ENCODE measurements at regions not wholly inside any gene's neighbourhood (a gene's known extent, or its start where the extent isn't known, plus 50 kb on each side); places are given as distances from the start of the nearest gene placed in this dataset.

GRCh38 chr13:65411521-65411920 lies 1818.6 kb downstream of the PCDH9 start:
- TF ChIP-seq CREB5 (CRISPR knock-in tag; IDR thresholded peaks at IDR 0.05; ENCODE audit: low read depth), result no peak
- no peak for TF ChIP-seq ZFP30 (CRISPR knock-in tag; IDR thresholded peaks at IDR 0.05)
- no peak for TF ChIP-seq RARB (CRISPR knock-in tag; IDR thresholded peaks at IDR 0.05)
- TF ChIP-seq ZNF70 (CRISPR knock-in tag; IDR thresholded peaks at IDR 0.05), result no peak
- TF ChIP-seq ZFP3 (CRISPR knock-in tag; IDR thresholded peaks at IDR 0.05), result no peak
- no peak for TF ChIP-seq GLIS3 (CRISPR knock-in tag; IDR thresholded peaks at IDR 0.05)
- TF ChIP-seq ZNF565 (CRISPR knock-in tag; conservative IDR thresholded peaks at IDR 0.05; ENCODE audit: low read depth), result no peak
- no peak for TF ChIP-seq ARNTL (CRISPR knock-in tag; IDR thresholded peaks at IDR 0.05; ENCODE audit: borderline replicate concordance, low read depth)
- TF ChIP-seq TCF4 (CRISPR knock-in tag; IDR thresholded peaks at IDR 0.05; ENCODE audit: borderline replicate concordance), result no peak
- TF ChIP-seq BACH2 (CRISPR knock-in tag; IDR thresholded peaks at IDR 0.05; ENCODE audit: borderline replicate concordance), result no peak
- no peak for TF ChIP-seq POU6F1 (CRISPR knock-in tag; IDR thresholded peaks at IDR 0.05; ENCODE audit: borderline replicate concordance, low read depth)
- no peak for TF ChIP-seq PATZ1 (CRISPR knock-in tag; IDR thresholded peaks at IDR 0.05; ENCODE audit: borderline replicate concordance)
